ENCODE measurements at regions not wholly inside any gene's neighbourhood (a gene's known extent, or its start where the extent isn't known, plus 50 kb on each side); places are given as distances from the start of the nearest gene placed in this dataset.

- H3K27ac ChIP-seq: no peak overlapping the region
- no peak for TF ChIP-seq HEYL (CRISPR knock-in tag; IDR thresholded peaks at IDR 0.05)
- no peak for TF ChIP-seq ZSCAN20 (CRISPR knock-in tag; IDR thresholded peaks at IDR 0.05)
- no peak for TF ChIP-seq FOSB (CRISPR knock-in tag; IDR thresholded peaks at IDR 0.05)
- TF ChIP-seq MYC (IDR thresholded peaks at IDR 0.05; ENCODE audit: borderline replicate concordance, low read length): no peak
- TF ChIP-seq ZNF302 (CRISPR knock-in tag; IDR thresholded peaks at IDR 0.05): no peak
- TF ChIP-seq E2F6 (IDR thresholded peaks at IDR 0.05; ENCODE audit: borderline replicate concordance, low read depth): no peak
- no peak for TF ChIP-seq RCOR1 (IDR thresholded peaks at IDR 0.05; ENCODE audit: low read depth, low read length)
- TF ChIP-seq RARB (CRISPR knock-in tag; IDR thresholded peaks at IDR 0.05): no peak
- TF ChIP-seq PHF8 (IDR thresholded peaks at IDR 0.05; ENCODE audit: borderline replicate concordance, low read depth): no peak
- no peak for TF ChIP-seq CBX2 (IDR thresholded peaks at IDR 0.05; ENCODE audit: borderline replicate concordance, low read depth)
- TF ChIP-seq MAZ (IDR thresholded peaks at IDR 0.05; ENCODE audit: borderline replicate concordance, low read depth, low read length): no peak
- POLR2A ChIA-PET: no interaction called here
- H3K4me3 ChIP-seq: no peak overlapping the region
- DNase-seq (ENCODE audit: low read depth in 1 of 2, low spot score in 1 of 2): no peak
- H3K9me3 ChIP-seq: no peaks in the 10 kb centered on the region
- CTCF ChIA-PET: interaction anchor here (0.6 kb wide), 2 partner anchors 10 to 200 kb away, joined by 3 read pairs; no protein-coding TSS in a partner anchor
- 21% methylated on average over 3 of the region's 3 CpGs for WGBS (ENCODE audit: missing lambda C conversion rate)
- no peak for FAIRE-seq
- H3K4me1 ChIP-seq: no peaks in the 10 kb centered on the region
- H3K4me2 ChIP-seq: no peak overlapping the region
- ATAC-seq: no peak
Measured at GRCh38 chr6:156534594-156534993, 242.6 kb upstream of the ARID1B start.

GRCh38 chr6:156533872-156534524 is 243.2 kb upstream of the ARID1B start:
- no peaks in the 10 kb centered on the region for H3K9me3 ChIP-seq
- H3K4me3 ChIP-seq: no peak overlapping the region
- H3K4me2 ChIP-seq: no peak overlapping the region
- no peaks in the 10 kb centered on the region for H3K4me1 ChIP-seq
- FAIRE-seq (no peak), ATAC-seq (no peak), DNase-seq (ENCODE audit: low read depth in 1 of 2, low spot score in 1 of 2) (no peak)
- POLR2A ChIA-PET: no interaction called here
- CTCF ChIA-PET: interaction anchor here (0.6 kb wide), 2 partner anchors 9 to 1222 kb away, joined by 3 read pairs; no protein-coding TSS in a partner anchor
- 6% methylated on average over 4 of the region's 4 CpGs for WGBS (ENCODE audit: missing lambda C conversion rate)
- TF ChIP-seq SMC3 (IDR thresholded peaks at IDR 0.05) (no peak), NPAS2 (CRISPR knock-in tag; IDR thresholded peaks at IDR 0.05; ENCODE audit: borderline replicate concordance) (no peak), MYC (IDR thresholded peaks at IDR 0.05; ENCODE audit: borderline replicate concordance, low read length) (no peak), ZSCAN20 (CRISPR knock-in tag; IDR thresholded peaks at IDR 0.05) (no peak), RCOR1 (IDR thresholded peaks at IDR 0.05; ENCODE audit: low read depth, low read length) (no peak), ZNF302 (CRISPR knock-in tag; IDR thresholded peaks at IDR 0.05) (no peak), FOSL2 (IDR thresholded peaks at IDR 0.05) (no peak), FOSL2 (CRISPR knock-in tag; IDR thresholded peaks at IDR 0.05) (no peak), JUN (IDR thresholded peaks at IDR 0.05) (no peak), HOXB13 (CRISPR knock-in tag; IDR thresholded peaks at IDR 0.05; ENCODE audit: low read depth) (no peak), KDM5A (IDR thresholded peaks at IDR 0.05) (no peak), TFCP2L1 (CRISPR knock-in tag; IDR thresholded peaks at IDR 0.05) (no peak), EHF (CRISPR knock-in tag; IDR thresholded peaks at IDR 0.05) (no peak), RNF2 (IDR thresholded peaks at IDR 0.05; ENCODE audit: borderline replicate concordance, low read depth) (no peak), E2F6 (IDR thresholded peaks at IDR 0.05; ENCODE audit: borderline replicate concordance, low read depth) (no peak), EHMT2 (IDR thresholded peaks at IDR 0.05; ENCODE audit: low read depth) (no peak), HOXB5 (CRISPR knock-in tag; IDR thresholded peaks at IDR 0.05) (no peak), FOXS1 (CRISPR knock-in tag; IDR thresholded peaks at IDR 0.05) (no peak)
- TF ChIP-seq, protein P1, sequence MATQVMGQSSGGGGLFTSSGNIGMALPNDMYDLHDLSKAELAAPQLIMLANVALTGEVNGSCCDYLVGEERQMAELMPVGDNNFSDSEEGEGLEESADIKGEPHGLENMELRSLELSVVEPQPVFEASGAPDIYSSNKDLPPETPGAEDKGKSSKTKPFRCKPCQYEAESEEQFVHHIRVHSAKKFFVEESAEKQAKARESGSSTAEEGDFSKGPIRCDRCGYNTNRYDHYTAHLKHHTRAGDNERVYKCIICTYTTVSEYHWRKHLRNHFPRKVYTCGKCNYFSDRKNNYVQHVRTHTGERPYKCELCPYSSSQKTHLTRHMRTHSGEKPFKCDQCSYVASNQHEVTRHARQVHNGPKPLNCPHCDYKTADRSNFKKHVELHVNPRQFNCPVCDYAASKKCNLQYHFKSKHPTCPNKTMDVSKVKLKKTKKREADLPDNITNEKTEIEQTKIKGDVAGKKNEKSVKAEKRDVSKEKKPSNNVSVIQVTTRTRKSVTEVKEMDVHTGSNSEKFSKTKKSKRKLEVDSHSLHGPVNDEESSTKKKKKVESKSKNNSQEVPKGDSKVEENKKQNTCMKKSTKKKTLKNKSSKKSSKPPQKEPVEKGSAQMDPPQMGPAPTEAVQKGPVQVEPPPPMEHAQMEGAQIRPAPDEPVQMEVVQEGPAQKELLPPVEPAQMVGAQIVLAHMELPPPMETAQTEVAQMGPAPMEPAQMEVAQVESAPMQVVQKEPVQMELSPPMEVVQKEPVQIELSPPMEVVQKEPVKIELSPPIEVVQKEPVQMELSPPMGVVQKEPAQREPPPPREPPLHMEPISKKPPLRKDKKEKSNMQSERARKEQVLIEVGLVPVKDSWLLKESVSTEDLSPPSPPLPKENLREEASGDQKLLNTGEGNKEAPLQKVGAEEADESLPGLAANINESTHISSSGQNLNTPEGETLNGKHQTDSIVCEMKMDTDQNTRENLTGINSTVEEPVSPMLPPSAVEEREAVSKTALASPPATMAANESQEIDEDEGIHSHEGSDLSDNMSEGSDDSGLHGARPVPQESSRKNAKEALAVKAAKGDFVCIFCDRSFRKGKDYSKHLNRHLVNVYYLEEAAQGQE (IDR thresholded peaks at IDR 0.05): no peak
- TF ChIP-seq, protein P2, sequence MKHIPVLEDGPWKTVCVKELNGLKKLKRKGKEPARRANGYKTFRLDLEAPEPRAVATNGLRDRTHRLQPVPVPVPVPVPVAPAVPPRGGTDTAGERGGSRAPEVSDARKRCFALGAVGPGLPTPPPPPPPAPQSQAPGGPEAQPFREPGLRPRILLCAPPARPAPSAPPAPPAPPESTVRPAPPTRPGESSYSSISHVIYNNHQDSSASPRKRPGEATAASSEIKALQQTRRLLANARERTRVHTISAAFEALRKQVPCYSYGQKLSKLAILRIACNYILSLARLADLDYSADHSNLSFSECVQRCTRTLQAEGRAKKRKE (CRISPR knock-in tag; IDR thresholded peaks at IDR 0.05; ENCODE audit: low read depth): no peak
- TF ChIP-seq, protein P3, sequence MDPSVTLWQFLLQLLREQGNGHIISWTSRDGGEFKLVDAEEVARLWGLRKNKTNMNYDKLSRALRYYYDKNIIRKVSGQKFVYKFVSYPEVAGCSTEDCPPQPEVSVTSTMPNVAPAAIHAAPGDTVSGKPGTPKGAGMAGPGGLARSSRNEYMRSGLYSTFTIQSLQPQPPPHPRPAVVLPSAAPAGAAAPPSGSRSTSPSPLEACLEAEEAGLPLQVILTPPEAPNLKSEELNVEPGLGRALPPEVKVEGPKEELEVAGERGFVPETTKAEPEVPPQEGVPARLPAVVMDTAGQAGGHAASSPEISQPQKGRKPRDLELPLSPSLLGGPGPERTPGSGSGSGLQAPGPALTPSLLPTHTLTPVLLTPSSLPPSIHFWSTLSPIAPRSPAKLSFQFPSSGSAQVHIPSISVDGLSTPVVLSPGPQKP (IDR thresholded peaks at IDR 0.05; ENCODE audit: low read depth, low read length): no peak
- no peak overlapping the region for H3K27ac ChIP-seq

All from A549 (cell line).